ENCODE measurements at regions not wholly inside any gene's neighbourhood (a gene's known extent, or its start where the extent isn't known, plus 50 kb on each side); places are given as distances from the start of the nearest gene placed in this dataset.

DNA sequence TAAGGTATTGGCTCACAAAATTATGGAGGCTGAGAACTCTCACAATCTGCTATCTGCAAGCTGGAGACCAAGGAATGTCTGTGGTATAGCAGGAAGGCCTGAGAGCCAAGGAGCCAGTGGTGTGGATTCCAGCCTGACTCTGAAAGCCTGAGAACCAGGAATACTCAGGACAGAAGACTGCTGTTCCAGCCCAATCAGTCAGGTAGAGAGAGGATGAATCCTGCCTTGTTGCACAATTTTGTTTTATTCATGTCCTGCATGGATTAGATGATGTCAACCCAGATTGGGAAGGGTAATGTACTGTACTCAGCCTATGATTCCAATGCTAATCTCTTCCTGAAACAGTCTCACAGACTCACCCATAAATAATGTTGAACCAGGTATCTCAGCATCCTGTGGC, 312.4 kb upstream of the KCNMB2 start:
- TF ChIP-seq, protein P1, sequence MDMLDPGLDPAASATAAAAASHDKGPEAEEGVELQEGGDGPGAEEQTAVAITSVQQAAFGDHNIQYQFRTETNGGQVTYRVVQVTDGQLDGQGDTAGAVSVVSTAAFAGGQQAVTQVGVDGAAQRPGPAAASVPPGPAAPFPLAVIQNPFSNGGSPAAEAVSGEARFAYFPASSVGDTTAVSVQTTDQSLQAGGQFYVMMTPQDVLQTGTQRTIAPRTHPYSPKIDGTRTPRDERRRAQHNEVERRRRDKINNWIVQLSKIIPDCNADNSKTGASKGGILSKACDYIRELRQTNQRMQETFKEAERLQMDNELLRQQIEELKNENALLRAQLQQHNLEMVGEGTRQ (CRISPR knock-in tag; IDR thresholded peaks at IDR 0.05): no peak
- TF ChIP-seq, protein P2, sequence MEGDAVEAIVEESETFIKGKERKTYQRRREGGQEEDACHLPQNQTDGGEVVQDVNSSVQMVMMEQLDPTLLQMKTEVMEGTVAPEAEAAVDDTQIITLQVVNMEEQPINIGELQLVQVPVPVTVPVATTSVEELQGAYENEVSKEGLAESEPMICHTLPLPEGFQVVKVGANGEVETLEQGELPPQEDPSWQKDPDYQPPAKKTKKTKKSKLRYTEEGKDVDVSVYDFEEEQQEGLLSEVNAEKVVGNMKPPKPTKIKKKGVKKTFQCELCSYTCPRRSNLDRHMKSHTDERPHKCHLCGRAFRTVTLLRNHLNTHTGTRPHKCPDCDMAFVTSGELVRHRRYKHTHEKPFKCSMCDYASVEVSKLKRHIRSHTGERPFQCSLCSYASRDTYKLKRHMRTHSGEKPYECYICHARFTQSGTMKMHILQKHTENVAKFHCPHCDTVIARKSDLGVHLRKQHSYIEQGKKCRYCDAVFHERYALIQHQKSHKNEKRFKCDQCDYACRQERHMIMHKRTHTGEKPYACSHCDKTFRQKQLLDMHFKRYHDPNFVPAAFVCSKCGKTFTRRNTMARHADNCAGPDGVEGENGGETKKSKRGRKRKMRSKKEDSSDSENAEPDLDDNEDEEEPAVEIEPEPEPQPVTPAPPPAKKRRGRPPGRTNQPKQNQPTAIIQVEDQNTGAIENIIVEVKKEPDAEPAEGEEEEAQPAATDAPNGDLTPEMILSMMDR (IDR thresholded peaks at IDR 0.05): no peak
- TF ChIP-seq, protein P3, sequence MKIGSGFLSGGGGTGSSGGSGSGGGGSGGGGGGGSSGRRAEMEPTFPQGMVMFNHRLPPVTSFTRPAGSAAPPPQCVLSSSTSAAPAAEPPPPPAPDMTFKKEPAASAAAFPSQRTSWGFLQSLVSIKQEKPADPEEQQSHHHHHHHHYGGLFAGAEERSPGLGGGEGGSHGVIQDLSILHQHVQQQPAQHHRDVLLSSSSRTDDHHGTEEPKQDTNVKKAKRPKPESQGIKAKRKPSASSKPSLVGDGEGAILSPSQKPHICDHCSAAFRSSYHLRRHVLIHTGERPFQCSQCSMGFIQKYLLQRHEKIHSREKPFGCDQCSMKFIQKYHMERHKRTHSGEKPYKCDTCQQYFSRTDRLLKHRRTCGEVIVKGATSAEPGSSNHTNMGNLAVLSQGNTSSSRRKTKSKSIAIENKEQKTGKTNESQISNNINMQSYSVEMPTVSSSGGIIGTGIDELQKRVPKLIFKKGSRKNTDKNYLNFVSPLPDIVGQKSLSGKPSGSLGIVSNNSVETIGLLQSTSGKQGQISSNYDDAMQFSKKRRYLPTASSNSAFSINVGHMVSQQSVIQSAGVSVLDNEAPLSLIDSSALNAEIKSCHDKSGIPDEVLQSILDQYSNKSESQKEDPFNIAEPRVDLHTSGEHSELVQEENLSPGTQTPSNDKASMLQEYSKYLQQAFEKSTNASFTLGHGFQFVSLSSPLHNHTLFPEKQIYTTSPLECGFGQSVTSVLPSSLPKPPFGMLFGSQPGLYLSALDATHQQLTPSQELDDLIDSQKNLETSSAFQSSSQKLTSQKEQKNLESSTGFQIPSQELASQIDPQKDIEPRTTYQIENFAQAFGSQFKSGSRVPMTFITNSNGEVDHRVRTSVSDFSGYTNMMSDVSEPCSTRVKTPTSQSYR (CRISPR knock-in tag; IDR thresholded peaks at IDR 0.05): no peak
- TF ChIP-seq NFE2L1 (CRISPR knock-in tag; IDR thresholded peaks at IDR 0.05) (no peak), NR2C2 (CRISPR knock-in tag; IDR thresholded peaks at IDR 0.05) (no peak), GRHL2 (CRISPR knock-in tag; IDR thresholded peaks at IDR 0.05; ENCODE audit: insufficient replicate concordance, severe bottlenecking) (no peak), NR3C1 (CRISPR knock-in tag; conservative IDR thresholded peaks at IDR 0.05; ENCODE audit: low read depth) (no peak), ZBTB21 (CRISPR knock-in tag; IDR thresholded peaks at IDR 0.05; ENCODE audit: borderline replicate concordance) (no peak)
- TF ChIP-seq, protein P4, sequence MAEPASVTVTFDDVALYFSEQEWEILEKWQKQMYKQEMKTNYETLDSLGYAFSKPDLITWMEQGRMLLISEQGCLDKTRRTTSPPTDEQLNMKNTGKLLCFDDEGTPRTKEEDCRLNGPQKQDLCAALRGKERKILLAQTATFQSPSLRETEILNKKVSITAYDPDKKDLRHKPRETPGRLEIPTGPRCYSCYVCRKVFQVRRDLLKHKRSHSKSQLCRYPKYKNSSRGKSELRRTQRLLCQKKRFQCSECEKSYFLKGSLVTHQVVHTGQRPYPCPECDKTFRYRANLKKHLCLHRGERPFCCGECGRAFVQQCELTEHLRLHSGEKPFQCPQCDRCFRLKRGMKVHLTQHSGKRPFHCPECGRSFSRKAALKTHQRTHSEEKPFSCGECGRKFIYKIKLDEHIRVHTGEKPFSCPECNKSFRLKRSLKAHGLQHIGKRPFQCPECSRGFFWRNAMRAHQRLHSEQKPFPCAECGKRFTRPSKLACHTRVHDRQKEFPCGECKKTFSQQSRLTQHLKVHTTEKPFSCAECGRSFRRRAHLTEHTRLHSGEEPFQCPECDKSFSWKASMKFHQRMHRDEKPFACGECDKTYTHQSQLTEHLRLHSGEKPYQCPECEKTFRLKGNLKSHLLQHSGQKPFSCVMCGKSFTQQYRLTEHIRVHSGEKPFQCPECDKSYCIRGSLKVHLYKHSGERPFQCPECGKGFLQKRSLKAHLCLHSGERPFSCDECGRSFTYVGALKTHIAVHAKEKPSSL (CRISPR knock-in tag; conservative IDR thresholded peaks at IDR 0.05): no peak
- TF ChIP-seq, protein P5, sequence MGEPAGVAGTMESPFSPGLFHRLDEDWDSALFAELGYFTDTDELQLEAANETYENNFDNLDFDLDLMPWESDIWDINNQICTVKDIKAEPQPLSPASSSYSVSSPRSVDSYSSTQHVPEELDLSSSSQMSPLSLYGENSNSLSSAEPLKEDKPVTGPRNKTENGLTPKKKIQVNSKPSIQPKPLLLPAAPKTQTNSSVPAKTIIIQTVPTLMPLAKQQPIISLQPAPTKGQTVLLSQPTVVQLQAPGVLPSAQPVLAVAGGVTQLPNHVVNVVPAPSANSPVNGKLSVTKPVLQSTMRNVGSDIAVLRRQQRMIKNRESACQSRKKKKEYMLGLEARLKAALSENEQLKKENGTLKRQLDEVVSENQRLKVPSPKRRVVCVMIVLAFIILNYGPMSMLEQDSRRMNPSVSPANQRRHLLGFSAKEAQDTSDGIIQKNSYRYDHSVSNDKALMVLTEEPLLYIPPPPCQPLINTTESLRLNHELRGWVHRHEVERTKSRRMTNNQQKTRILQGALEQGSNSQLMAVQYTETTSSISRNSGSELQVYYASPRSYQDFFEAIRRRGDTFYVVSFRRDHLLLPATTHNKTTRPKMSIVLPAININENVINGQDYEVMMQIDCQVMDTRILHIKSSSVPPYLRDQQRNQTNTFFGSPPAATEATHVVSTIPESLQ (CRISPR knock-in tag; IDR thresholded peaks at IDR 0.05): no peak
- TF ChIP-seq, protein P6, sequence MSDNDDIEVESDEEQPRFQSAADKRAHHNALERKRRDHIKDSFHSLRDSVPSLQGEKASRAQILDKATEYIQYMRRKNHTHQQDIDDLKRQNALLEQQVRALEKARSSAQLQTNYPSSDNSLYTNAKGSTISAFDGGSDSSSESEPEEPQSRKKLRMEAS (CRISPR knock-in tag; IDR thresholded peaks at IDR 0.05): no peak
